Transverse colon (tissue), 4 donors: ENCODE measurements at regions not wholly inside any gene's neighbourhood (a gene's known extent, or its start where the extent isn't known, plus 50 kb on each side); places are given as distances from the start of the nearest gene placed in this dataset.

Experiments
- POLR2AphosphoS5 ChIP-seq, 3 donors: sonication (generic); formaldehyde crosslinking; IDR thresholded peaks; one replicate each; pipeline ENCODE4 v1.6.1; 2016; ENCODE audit warnings: antibody characterized with exemption in 3 of 3
- TF ChIP-seq, protein P1 (sequence below), 5 experiments: fragments of 200-600 bp in 3 of 5; fragments of 450-650 bp in 2 of 5; sonication (generic) in 3 of 5; IDR thresholded peaks; 1 replicate in 2 of 5; 2 replicates in 3 of 5; pipeline ENCODE4 v1.5.1; 2016 to 2017; ENCODE audit warnings: antibody characterized with exemption in 5 of 5, inconsistent platforms in 3 of 5, mild to moderate bottlenecking in 2 of 5, moderate library complexity in 1 of 5

DNA sequence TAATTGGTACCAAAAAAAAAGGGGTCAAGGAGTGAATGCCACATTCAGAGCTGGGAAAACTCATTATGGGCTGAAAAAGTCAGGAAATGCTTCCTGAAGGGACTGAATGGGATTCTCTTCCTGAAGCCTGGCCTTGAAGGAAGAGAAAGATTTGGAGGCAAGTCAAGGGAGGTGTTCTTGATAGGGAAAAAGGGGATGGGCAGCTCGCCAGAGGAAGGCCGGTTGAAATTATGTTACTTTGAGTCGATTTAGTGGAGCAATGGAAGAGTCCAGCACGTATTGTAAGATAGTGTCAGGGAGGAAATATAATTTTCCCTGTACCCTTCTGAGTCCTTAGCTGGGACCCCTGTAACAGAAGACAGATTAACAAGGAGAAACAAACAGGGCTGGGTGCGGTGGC lies 94.1 kb upstream of the CALM2 start:
- TF ChIP-seq POLR2AphosphoS5 (IDR thresholded peaks at IDR 0.05) = no peak
- TF ChIP-seq, protein P1, sequence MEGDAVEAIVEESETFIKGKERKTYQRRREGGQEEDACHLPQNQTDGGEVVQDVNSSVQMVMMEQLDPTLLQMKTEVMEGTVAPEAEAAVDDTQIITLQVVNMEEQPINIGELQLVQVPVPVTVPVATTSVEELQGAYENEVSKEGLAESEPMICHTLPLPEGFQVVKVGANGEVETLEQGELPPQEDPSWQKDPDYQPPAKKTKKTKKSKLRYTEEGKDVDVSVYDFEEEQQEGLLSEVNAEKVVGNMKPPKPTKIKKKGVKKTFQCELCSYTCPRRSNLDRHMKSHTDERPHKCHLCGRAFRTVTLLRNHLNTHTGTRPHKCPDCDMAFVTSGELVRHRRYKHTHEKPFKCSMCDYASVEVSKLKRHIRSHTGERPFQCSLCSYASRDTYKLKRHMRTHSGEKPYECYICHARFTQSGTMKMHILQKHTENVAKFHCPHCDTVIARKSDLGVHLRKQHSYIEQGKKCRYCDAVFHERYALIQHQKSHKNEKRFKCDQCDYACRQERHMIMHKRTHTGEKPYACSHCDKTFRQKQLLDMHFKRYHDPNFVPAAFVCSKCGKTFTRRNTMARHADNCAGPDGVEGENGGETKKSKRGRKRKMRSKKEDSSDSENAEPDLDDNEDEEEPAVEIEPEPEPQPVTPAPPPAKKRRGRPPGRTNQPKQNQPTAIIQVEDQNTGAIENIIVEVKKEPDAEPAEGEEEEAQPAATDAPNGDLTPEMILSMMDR (IDR thresholded peaks at IDR 0.05) = no peak
